H1 (cell line): ENCODE measurements at regions not wholly inside any gene's neighbourhood (a gene's known extent, or its start where the extent isn't known, plus 50 kb on each side); places are given as distances from the start of the nearest gene placed in this dataset.

Experiments
- CTCF ChIA-PET: fragments of 300-600 bp; sonication (Branson Sonifier 250); formaldehyde crosslinking; loops from one replicate; lab custom pipeline; 2021; ENCODE audit not compliant: partially characterized antibody; lab: Charles Lee
- POLR2A ChIA-PET: fragments of 300-600 bp; sonication (Branson Sonifier 250); formaldehyde crosslinking; loops from one replicate; lab custom pipeline; 2021; ENCODE audit warnings: inconsistent platforms; ENCODE audit not compliant: partially characterized antibody; lab: Charles Lee
- DNase-seq, 2 experiments: peaks; one replicate each; pipeline versions ENCODE4 v3.0.0 to v3.0.0-alpha.2; 2010 to 2022; ENCODE audit warnings: low spot score in 2 of 2, low read depth in 1 of 2, mixed read lengths in 1 of 2
- FAIRE-seq: peaks from 2 replicates; lab custom pipeline; 2011; peaks lifted over from hg19 to GRCh38; lab: Jason Lieb, UNC
- H2AFZ ChIP-seq: 2 replicates; pipeline ENCODE4 v1.8.1; 2012; ENCODE audit warnings: low read length, inconsistent platforms
- H2AK5ac ChIP-seq: 2 replicates; pipeline ENCODE4 v1.6.1; 2013; ENCODE audit warnings: low read depth, low read length
- H2BK120ac ChIP-seq: replicated peaks from 2 replicates; pipeline ENCODE3; 2013; ENCODE audit warnings: low read depth, low read length, inconsistent platforms
- H2BK12ac ChIP-seq: 2 replicates; pipeline ENCODE4 v1.6.1; 2013; ENCODE audit warnings: low read depth, low read length
- H2BK15ac ChIP-seq: 2 replicates; pipeline ENCODE4 v1.6.1; 2013; ENCODE audit warnings: low read length
- H2BK20ac ChIP-seq: 2 replicates; pipeline ENCODE4 v1.6.1; 2013; ENCODE audit warnings: low read length
- H2BK5ac ChIP-seq: 2 replicates; pipeline ENCODE4 v1.6.1; 2013; ENCODE audit warnings: low read depth, low read length
- H3K14ac ChIP-seq: 2 replicates; pipeline ENCODE4 v1.6.1; 2013; ENCODE audit warnings: inconsistent platforms; ENCODE audit not compliant: insufficient read length
- H3K18ac ChIP-seq: 2 replicates; pipeline ENCODE4 v1.6.1; 2013; ENCODE audit warnings: low read length; ENCODE audit errors: extremely low read depth
- H3K23ac ChIP-seq: 2 replicates; pipeline ENCODE4 v1.6.1; 2013; ENCODE audit warnings: inconsistent platforms; ENCODE audit not compliant: insufficient read length
- H3K23me2 ChIP-seq: 2 replicates; pipeline ENCODE4 v1.6.1; 2013; ENCODE audit warnings: low read depth, low read length
- H3K27ac ChIP-seq: 2 replicates; pipeline ENCODE4 v1.6.1; 2011; ENCODE audit warnings: low read depth, low read length, inconsistent platforms
- H3K27me3 ChIP-seq, 4 experiments: replicated peaks in 1 of 4; 1 replicate in 1 of 4; 2 replicates in 3 of 4; pipeline versions ENCODE4 v1.6.1 to v1.8.1; 2011 to 2013; ENCODE audit warnings: low read length in 3 of 4, mild to moderate bottlenecking in 3 of 4, inconsistent platforms in 2 of 4, mixed read lengths in 2 of 4, moderate library complexity in 1 of 4; ENCODE audit not compliant: control insufficient read depth in 3 of 4, insufficient read depth in 3 of 4; ENCODE audit errors: extremely low read depth in 1 of 4
- H3K36me3 ChIP-seq, 4 experiments: 2 replicates each; pipeline versions ENCODE4 v1.6.1 to v1.8.1; 2011 to 2013; ENCODE audit warnings: mild to moderate bottlenecking in 4 of 4, low read length in 3 of 4, moderate library complexity in 2 of 4, control low read depth in 1 of 4, inconsistent platforms in 1 of 4; ENCODE audit not compliant: insufficient read depth in 4 of 4, control insufficient read depth in 2 of 4
- H3K4ac ChIP-seq: replicated peaks from 2 replicates; pipeline ENCODE3; 2013; ENCODE audit warnings: low read length, low read depth, mixed read lengths, inconsistent platforms; ENCODE audit not compliant: insufficient read length
- H3K4me1 ChIP-seq, 4 experiments: replicated peaks in 1 of 4; 1 replicate in 1 of 4; 2 replicates in 3 of 4; pipeline versions ENCODE4 v1.6.1 to v1.8.1; 2011 to 2013; ENCODE audit warnings: low read length in 3 of 4, inconsistent platforms in 2 of 4, mixed read lengths in 1 of 4; ENCODE audit not compliant: insufficient read depth in 4 of 4, control insufficient read depth in 3 of 4
- H3K4me2 ChIP-seq, 2 experiments: 2 replicates each; pipeline versions ENCODE4 v1.6.1 to v1.8.1; 2011 to 2013; ENCODE audit warnings: low read depth in 2 of 2, low read length in 2 of 2, control low read depth in 1 of 2, inconsistent platforms in 1 of 2, mild to moderate bottlenecking in 1 of 2; ENCODE audit not compliant: insufficient read depth in 1 of 2
- H3K4me3 ChIP-seq, 4 experiments: fragments of 200-600, 300-600 bp in 1 of 4; sonication (generic), shearing (Covaris generic), sonication (Bioruptor Twin) in 1 of 4; 2 replicates each; pipeline versions ENCODE4 v1.5.1 to v1.8.1; 2011 to 2016; ENCODE audit warnings: low read length in 4 of 4, low read depth in 3 of 4, control low read depth in 2 of 4, inconsistent platforms in 2 of 4, mild to moderate bottlenecking in 2 of 4, mixed read lengths in 1 of 4, moderate library complexity in 1 of 4; ENCODE audit not compliant: insufficient read depth in 2 of 4; ENCODE audit errors: extremely low read depth in 1 of 4
- H3K56ac ChIP-seq: replicated peaks from 2 replicates; pipeline ENCODE3; 2013; ENCODE audit warnings: low read depth, mild to moderate bottlenecking, mixed read lengths, low read length, inconsistent platforms; ENCODE audit not compliant: insufficient read length
- H3K79me1 ChIP-seq: 2 replicates; pipeline ENCODE4 v1.6.1; 2013; ENCODE audit warnings: low read depth, low read length, control low read depth
- H3K79me2 ChIP-seq, 2 experiments: 2 replicates each; pipeline versions ENCODE4 v1.6.1 to v1.8.1; 2012 to 2013; ENCODE audit warnings: low read length in 2 of 2, mild to moderate bottlenecking in 2 of 2, inconsistent platforms in 1 of 2; ENCODE audit not compliant: insufficient read depth in 2 of 2, control insufficient read depth in 1 of 2
- H3K9ac ChIP-seq, 4 experiments: replicated peaks in 1 of 4; 1 replicate in 1 of 4; 2 replicates in 3 of 4; pipeline versions ENCODE4 v1.6.1 to v1.8.1; 2011 to 2013; ENCODE audit warnings: low read depth in 3 of 4, low read length in 3 of 4, control low read depth in 2 of 4, mild to moderate bottlenecking in 2 of 4, moderate library complexity in 2 of 4, inconsistent platforms in 1 of 4; ENCODE audit errors: extremely low read depth in 1 of 4
- H3K9me3 ChIP-seq, 2 experiments: 2 replicates each; pipeline versions ENCODE4 v1.6.1 to v1.8.1; 2012 to 2013; ENCODE audit warnings: mild to moderate bottlenecking in 2 of 2, moderate library complexity in 2 of 2, control low read depth in 1 of 2, inconsistent platforms in 1 of 2, low read depth in 1 of 2, low read length in 1 of 2, mixed read lengths in 1 of 2; ENCODE audit not compliant: insufficient read depth in 2 of 2
- H4K20me1 ChIP-seq, 2 experiments: replicated peaks in 1 of 2; 2 replicates each; pipeline versions ENCODE3 to v1.8.1; 2011 to 2013; ENCODE audit warnings: inconsistent platforms in 2 of 2, low read length in 2 of 2, mild to moderate bottlenecking in 1 of 2; ENCODE audit not compliant: insufficient read depth in 2 of 2, control insufficient read depth in 1 of 2
- H4K5ac ChIP-seq: 2 replicates; pipeline ENCODE4 v1.6.1; 2013; ENCODE audit warnings: low read length, low read depth, mixed read lengths, inconsistent platforms; ENCODE audit not compliant: insufficient read length
- H4K8ac ChIP-seq: 2 replicates; pipeline ENCODE4 v1.8.0; 2013; ENCODE audit warnings: mild to moderate bottlenecking, moderate library complexity, low read length, inconsistent platforms; ENCODE audit not compliant: insufficient read depth; ENCODE audit errors: extremely low read depth
- H4K91ac ChIP-seq: replicated peaks from 2 replicates; pipeline ENCODE3; 2013; ENCODE audit warnings: low read length, mixed read lengths, inconsistent platforms; ENCODE audit not compliant: insufficient read length
- ATF3 ChIP-seq: IDR thresholded peaks from 2 replicates; pipeline ENCODE4 v1.6.1; 2011; ENCODE audit warnings: low read depth, mild to moderate bottlenecking, low read length; ENCODE audit not compliant: insufficient read depth
- BRCA1 ChIP-seq: IDR thresholded peaks from 2 replicates; pipeline ENCODE4 v1.6.1; 2012; ENCODE audit warnings: low read depth, low read length, improper control_type of control experiment
- CEBPB ChIP-seq: IDR thresholded peaks from 2 replicates; pipeline ENCODE4 v1.6.1; 2012; ENCODE audit warnings: low read depth, low read length
- CREB1 ChIP-seq: IDR thresholded peaks from 2 replicates; pipeline ENCODE4 v1.6.1; 2012; ENCODE audit warnings: inconsistent platforms
- EGR1 ChIP-seq: IDR thresholded peaks from 2 replicates; pipeline ENCODE4 v1.6.1; 2011; ENCODE audit warnings: low read depth, low read length, borderline replicate concordance
- JUND ChIP-seq: IDR thresholded peaks from 2 replicates; pipeline ENCODE4 v1.6.1; 2011; ENCODE audit warnings: mild to moderate bottlenecking, improper control_type of control experiment, low read length
- USF2 ChIP-seq: IDR thresholded peaks from 2 replicates; pipeline ENCODE4 v1.6.1; 2011; ENCODE audit warnings: low read length, improper control_type of control experiment
- YY1 ChIP-seq: IDR thresholded peaks from 2 replicates; pipeline ENCODE4 v1.6.1; 2011; ENCODE audit warnings: low read depth, mild to moderate bottlenecking, low read length
- WGBS, 2 experiments: shearing (Covaris generic) in 1 of 2; methylation state at CpG; one replicate each; pipeline versions ENCODE4 v1.1.6 to v1.1.7; 2013 to 2015; ENCODE audit warnings: low lambda C conversion rate in 2 of 2, mixed read lengths in 2 of 2, inconsistent platforms in 1 of 2, low coverage in 1 of 2, missing lambda C conversion rate in 1 of 2; ENCODE audit not compliant: insufficient replicate concordance in 2 of 2, insufficient coverage in 1 of 2, insufficient read length in 1 of 2; ENCODE audit errors: extremely low coverage in 1 of 2, missing lambda C conversion rate in 1 of 2; 5-methylcytosine and 5-hydroxymethylcytosine counted together
- TF ChIP-seq, protein P1 (sequence below): IDR thresholded peaks from 2 replicates; pipeline ENCODE4 v1.6.1; 2012; ENCODE audit warnings: inconsistent platforms

- DNase-seq (no peak), FAIRE-seq (no peak)
- H4K91ac ChIP-seq: no peak overlapping the region
- no peak overlapping the region for H3K56ac ChIP-seq
- 77% methylated on average over 8 of the region's 8 CpGs; no CpG with 5 or more reads in 1 of the 2 experiments for WGBS, 2 experiments
- H3K23me2 ChIP-seq: no peaks in the 10 kb centered on the region
- no peak overlapping the region for H3K4ac ChIP-seq
- ChIA-PET CTCF (interaction anchor here (0.6 to 4.6 kb wide), 2 partner anchors 9 to 306 kb away, joined by 3 to 30 read pairs; no protein-coding TSS in a partner anchor), POLR2A (no interaction called here)
- no peaks in the 10 kb centered on the region for H4K20me1 ChIP-seq
- no peak overlapping the region for H3K9ac ChIP-seq
- no peaks in the 10 kb centered on the region for H3K4me1 ChIP-seq
- no peaks in the 10 kb centered on the region for H3K9me3 ChIP-seq
- TF ChIP-seq CREB1 (no peak), JUND (no peak), EGR1 (no peak), CEBPB (no peak), YY1 (no peak), USF2 (no peak), BRCA1 (no peak), ATF3 (no peak)
- TF ChIP-seq, protein P1, sequence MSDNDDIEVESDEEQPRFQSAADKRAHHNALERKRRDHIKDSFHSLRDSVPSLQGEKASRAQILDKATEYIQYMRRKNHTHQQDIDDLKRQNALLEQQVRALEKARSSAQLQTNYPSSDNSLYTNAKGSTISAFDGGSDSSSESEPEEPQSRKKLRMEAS: no peak
- no peak overlapping the region for H3K14ac ChIP-seq
- peak overlapping the region; percentile 84 for H2AFZ ChIP-seq
- H3K23ac ChIP-seq: no peak overlapping the region
- H2BK15ac ChIP-seq: no peak overlapping the region
- H4K5ac ChIP-seq: no peak overlapping the region
- H2BK12ac ChIP-seq: no peak overlapping the region
- no peak overlapping the region for H2BK120ac ChIP-seq
- H3K79me2 ChIP-seq: no peaks in the 10 kb centered on the region
- no peak overlapping the region for H4K8ac ChIP-seq
- no peak overlapping the region for H3K4me2 ChIP-seq
- no peak overlapping the region for H3K4me3 ChIP-seq
- no peak overlapping the region for H2BK5ac ChIP-seq
- H3K79me1 ChIP-seq: no peaks in the 10 kb centered on the region
- H3K18ac ChIP-seq: no peak overlapping the region
- H3K27ac ChIP-seq: no peak overlapping the region
- H2AK5ac ChIP-seq: no peak overlapping the region
- no peaks in the 10 kb centered on the region for H3K36me3 ChIP-seq
- H2BK20ac ChIP-seq: no peak overlapping the region
- H3K27me3 ChIP-seq: no peaks in the 10 kb centered on the region
Observed at GRCh38 chr7:72503644-72504043, 91.5 kb upstream of the CALN1 start.
